OCI-LY1 (cell line): ENCODE measurements at regions not wholly inside any gene's neighbourhood (a gene's known extent, or its start where the extent isn't known, plus 50 kb on each side); places are given as distances from the start of the nearest gene placed in this dataset.

ENCODE experiments used
- H2AFZ ChIP-seq: fragments of 200-600 bp; sonication (generic), shearing (Covaris generic); 2 replicates; pipeline ENCODE4 v1.6.0; 2014; ENCODE audit warnings: antibody characterized with exemption, mild to moderate bottlenecking, low read length
- H3F3A ChIP-seq: fragments of 200-600 bp; sonication (generic), shearing (Covaris generic); 2 replicates; pipeline ENCODE4 v1.6.0; 2014; ENCODE audit warnings: mild to moderate bottlenecking, antibody characterized with exemption, low read length, moderate library complexity; ENCODE audit not compliant: insufficient read depth
- H3K27ac ChIP-seq: fragments of 200-600 bp; sonication (generic); 2 replicates; pipeline ENCODE4 v1.5.1; 2014; ENCODE audit warnings: low read length, mixed run types, mild to moderate bottlenecking, low read depth; ENCODE audit not compliant: poor library complexity, severe bottlenecking
- H3K27me3 ChIP-seq: fragments of 200-600 bp; sonication (generic); 2 replicates; pipeline ENCODE4 v1.6.0; 2014; ENCODE audit warnings: antibody characterized with exemption, mild to moderate bottlenecking, low read length, moderate library complexity; ENCODE audit not compliant: insufficient read depth
- H3K36me3 ChIP-seq: fragments of 200-600 bp; sonication (generic); 2 replicates; pipeline ENCODE4 v1.6.1; 2014; ENCODE audit warnings: mild to moderate bottlenecking, antibody characterized with exemption, low read length, moderate library complexity, mixed read lengths; ENCODE audit not compliant: insufficient read depth
- H3K4me1 ChIP-seq: fragments of 200-600 bp; sonication (generic); 2 replicates; pipeline ENCODE4 v1.5.1; 2014; ENCODE audit warnings: mild to moderate bottlenecking, low read length, moderate library complexity; ENCODE audit not compliant: insufficient read depth, severe bottlenecking
- H3K4me2 ChIP-seq: fragments of 200-600 bp; sonication (generic), shearing (Covaris generic); 2 replicates; pipeline ENCODE4 v1.6.1; 2014; ENCODE audit warnings: low read length
- H3K4me3 ChIP-seq: fragments of 200-600 bp; sonication (generic); 2 replicates; pipeline ENCODE4 v1.5.1; 2014; ENCODE audit warnings: low read length, low read depth, mild to moderate bottlenecking, mixed read lengths; ENCODE audit not compliant: poor library complexity, severe bottlenecking
- H3K79me2 ChIP-seq: fragments of 200-600 bp; shearing (Covaris generic); 2 replicates; pipeline ENCODE4 v1.6.1; 2016; ENCODE audit warnings: mixed run types, low read length, mixed read lengths; ENCODE audit not compliant: insufficient read depth
- H3K9ac ChIP-seq: fragments of 200-600 bp; sonication (generic), shearing (Covaris generic); 2 replicates; pipeline ENCODE4 v1.6.1; 2014; ENCODE audit warnings: mild to moderate bottlenecking, low read length, mixed read lengths
- H3K9me2 ChIP-seq: fragments of 200-600 bp; sonication (generic), shearing (Covaris generic); 2 replicates; pipeline ENCODE4 v1.6.1; 2014; ENCODE audit warnings: low read depth, mild to moderate bottlenecking, low read length, mixed read lengths
- H3K9me3 ChIP-seq: fragments of 200-600 bp; shearing (Covaris generic); 2 replicates; pipeline ENCODE4 v1.6.1; 2014; ENCODE audit warnings: low read length, mixed read lengths
- H4K20me1 ChIP-seq: fragments of 200-600 bp; sonication (generic), shearing (Covaris generic); 2 replicates; pipeline ENCODE4 v1.6.0; 2016; ENCODE audit warnings: mild to moderate bottlenecking, low read length; ENCODE audit not compliant: insufficient read depth
- CTCF ChIP-seq: fragments of 200-600 bp; sonication (generic), shearing (Covaris generic); IDR thresholded peaks from 2 replicates; pipeline ENCODE4 v1.5.1; 2017; ENCODE audit warnings: mild to moderate bottlenecking, antibody characterized with exemption, low read length, moderate library complexity, mixed read lengths
- EZH2 ChIP-seq: fragments of 200-600 bp; sonication (generic), shearing (Covaris generic); IDR thresholded peaks from 2 replicates; pipeline ENCODE4 v1.8.0; 2017; ENCODE audit warnings: borderline replicate concordance, mixed run types, mild to moderate bottlenecking, antibody characterized with exemption, low read length, moderate library complexity, mixed read lengths

GRCh38 chr7:156067156-156067555, 254.9 kb upstream of the SHH start:
- Histone ChIP-seq H3K4me3 (no peak overlapping the region), H3K9me2 (no peaks in the 10 kb centered on the region), H2AFZ (no peak overlapping the region), H3K79me2 (no peaks in the 10 kb centered on the region), H3K27me3 (peaks cover 12% of the 10 kb centered on the region; the same call in 1 of the 2 replicates), H3K36me3 (no peaks in the 10 kb centered on the region), H4K20me1 (no peaks in the 10 kb centered on the region), H3F3A (no peaks in the 10 kb centered on the region), H3K4me1 (no peaks in the 10 kb centered on the region), H3K9ac (no peak overlapping the region), H3K4me2 (no peak overlapping the region), H3K27ac (no peak overlapping the region), H3K9me3 (no peaks in the 10 kb centered on the region)
- TF ChIP-seq CTCF = no peak
- no peak for TF ChIP-seq EZH2

GRCh38 chr7:156065400-156065799, 253.1 kb upstream of the SHH start:
- Histone ChIP-seq H3F3A (no peaks in the 10 kb centered on the region), H3K4me1 (no peaks in the 10 kb centered on the region), H3K36me3 (no peaks in the 10 kb centered on the region), H3K4me2 (no peak overlapping the region), H2AFZ (no peak overlapping the region), H3K27ac (no peak overlapping the region), H3K4me3 (no peak overlapping the region), H3K27me3 (0 out of 2 replicates have a peak, but pooled peaks cover 5% of the 10 kb centered on the region), H4K20me1 (no peaks in the 10 kb centered on the region), H3K79me2 (no peaks in the 10 kb centered on the region), H3K9me3 (no peaks in the 10 kb centered on the region), H3K9me2 (no peaks in the 10 kb centered on the region), H3K9ac (no peak overlapping the region)
- TF ChIP-seq CTCF (no peak), EZH2 (no peak)

- H3K27ac ChIP-seq = no peak overlapping the region
- TF ChIP-seq EZH2 (no peak), CTCF (no peak)
- H3K4me1 ChIP-seq = no peaks in the 10 kb centered on the region
- 0 out of 2 replicates have a peak, but pooled peaks cover 5% of the 10 kb centered on the region for H3K27me3 ChIP-seq
- no peak overlapping the region for H3K9ac ChIP-seq
- H3K9me3 ChIP-seq = no peaks in the 10 kb centered on the region
- H4K20me1 ChIP-seq = no peaks in the 10 kb centered on the region
- no peak overlapping the region for H3K4me3 ChIP-seq
- no peaks in the 10 kb centered on the region for H3K36me3 ChIP-seq
- no peak overlapping the region for H2AFZ ChIP-seq
- no peaks in the 10 kb centered on the region for H3K79me2 ChIP-seq
- no peaks in the 10 kb centered on the region for H3K9me2 ChIP-seq
- H3K4me2 ChIP-seq = no peak overlapping the region
- no peaks in the 10 kb centered on the region for H3F3A ChIP-seq
Measured at GRCh38 chr7:156064971-156065386, 252.7 kb upstream of the SHH start.
